T-helper 17 cell (primary cell): ENCODE measurements at regions not wholly inside any gene's neighbourhood (a gene's known extent, or its start where the extent isn't known, plus 50 kb on each side); places are given as distances from the start of the nearest gene placed in this dataset.
"Not testable (repeated sequence)": the region's sequence is repeated elsewhere in the genome, so short reads cannot be mapped to it uniquely, and the experiment has no call there.

Experiments
- ATAC-seq: fragments of 150-1000 bp; cut with Tn5 transposase; 2 replicates; pipeline ENCODE4 v1.10.0; 2021; ENCODE audit warnings: mild to moderate bottlenecking, moderate library complexity
- DNase-seq, 3 donors: peaks; one replicate each; pipeline versions ENCODE4 v3.0.0 to v3.0.0-alpha.2; 2020 to 2021
- H3K9me3 ChIP-seq: one replicate; pipeline ENCODE4 v1.7.0; 2013; ENCODE audit warnings: low read length, mild to moderate bottlenecking; ENCODE audit not compliant: control insufficient read depth, poor library complexity, severe bottlenecking
- H3K27ac Mint-ChIP-seq: one replicate; pipeline ENCODE4 v1.8.0; 2022; ENCODE audit warnings: mild to moderate bottlenecking, moderate library complexity, mixed read lengths
- H3K27me3 Mint-ChIP-seq: one replicate; pipeline ENCODE4 v1.8.0; 2022; ENCODE audit warnings: mixed read lengths
- H3K36me3 Mint-ChIP-seq: one replicate; pipeline ENCODE4 v1.8.0; 2022; ENCODE audit warnings: low read depth, mixed read lengths
- H3K4me1 Mint-ChIP-seq: one replicate; pipeline ENCODE4 v1.8.0; 2022; ENCODE audit warnings: mild to moderate bottlenecking, mixed read lengths
- H3K4me3 Mint-ChIP-seq: one replicate; pipeline ENCODE4 v1.8.0; 2022; ENCODE audit warnings: mild to moderate bottlenecking, moderate library complexity, mixed read lengths

GRCh38 chr4:124990398-124990797 is 277.9 kb upstream of the ANKRD50 start:
- H3K27me3 Mint-ChIP-seq: no peaks in the 10 kb centered on the region
- H3K4me3 Mint-ChIP-seq: no peak overlapping the region
- no peak overlapping the region for H3K27ac Mint-ChIP-seq
- H3K4me1 Mint-ChIP-seq: no peaks in the 10 kb centered on the region
- no peaks in the 10 kb centered on the region for H3K36me3 Mint-ChIP-seq
- DNase-seq (no peak), ATAC-seq (no peak)
- no peaks in the 10 kb centered on the region for H3K9me3 ChIP-seq

- no peaks in the 10 kb centered on the region for H3K9me3 ChIP-seq
- Mint-ChIP-seq H3K4me1 (no peaks in the 10 kb centered on the region), H3K27me3 (no peaks in the 10 kb centered on the region), H3K4me3 (no peak overlapping the region), H3K27ac (no peak overlapping the region), H3K36me3 (no peaks in the 10 kb centered on the region)
- ATAC-seq: no peak
- no peak for DNase-seq
Observed at GRCh38 chr4:124980276-124980752, 267.8 kb upstream of the ANKRD50 start.

- not testable (repeated sequence) for H3K27ac Mint-ChIP-seq, H3K27me3 Mint-ChIP-seq, H3K4me1 Mint-ChIP-seq, DNase-seq, H3K9me3 ChIP-seq, ATAC-seq, H3K36me3 Mint-ChIP-seq, H3K4me3 Mint-ChIP-seq
Observed at GRCh38 chr4:124978536-124978935, 266.0 kb upstream of the ANKRD50 start.

- no peak overlapping the region for H3K4me3 Mint-ChIP-seq
- H3K36me3 Mint-ChIP-seq: no peaks in the 10 kb centered on the region
- no peaks in the 10 kb centered on the region for H3K9me3 ChIP-seq
- no peak for ATAC-seq
- no peak for DNase-seq
- no peak overlapping the region for H3K27ac Mint-ChIP-seq
- no peaks in the 10 kb centered on the region for H3K4me1 Mint-ChIP-seq
- no peaks in the 10 kb centered on the region for H3K27me3 Mint-ChIP-seq
Observed at GRCh38 chr4:124977045-124977444, 264.5 kb upstream of the ANKRD50 start.

GRCh38 chr4:124974152-124974551 is 261.6 kb upstream of the ANKRD50 start:
- no peaks in the 10 kb centered on the region for H3K27me3 Mint-ChIP-seq
- no peak for ATAC-seq
- no peak for DNase-seq
- H3K36me3 Mint-ChIP-seq: no peaks in the 10 kb centered on the region
- H3K27ac Mint-ChIP-seq: no peak overlapping the region
- no peak overlapping the region for H3K4me3 Mint-ChIP-seq
- H3K9me3 ChIP-seq: no peaks in the 10 kb centered on the region
- no peaks in the 10 kb centered on the region for H3K4me1 Mint-ChIP-seq

- Mint-ChIP-seq H3K36me3 (no peaks in the 10 kb centered on the region), H3K27me3 (no peaks in the 10 kb centered on the region), H3K4me1 (no peaks in the 10 kb centered on the region), H3K27ac (no peak overlapping the region), H3K4me3 (no peak overlapping the region)
- H3K9me3 ChIP-seq: no peaks in the 10 kb centered on the region
- no peak for DNase-seq
- no peak for ATAC-seq
Observed at GRCh38 chr4:124973716-124974115, 261.2 kb upstream of the ANKRD50 start.

- ATAC-seq (no peak), DNase-seq (no peak)
- H3K27me3 Mint-ChIP-seq: no peaks in the 10 kb centered on the region
- no peak overlapping the region for H3K27ac Mint-ChIP-seq
- H3K9me3 ChIP-seq: no peaks in the 10 kb centered on the region
- no peak overlapping the region for H3K4me3 Mint-ChIP-seq
- no peaks in the 10 kb centered on the region for H3K36me3 Mint-ChIP-seq
- H3K4me1 Mint-ChIP-seq: no peaks in the 10 kb centered on the region
Observed at GRCh38 chr4:124970011-124970410, 257.5 kb upstream of the ANKRD50 start.

- Mint-ChIP-seq H3K36me3 (no peaks in the 10 kb centered on the region), H3K27ac (no peak overlapping the region), H3K4me1 (no peaks in the 10 kb centered on the region), H3K27me3 (no peaks in the 10 kb centered on the region), H3K4me3 (no peak overlapping the region)
- ATAC-seq (no peak), DNase-seq (no peak)
- no peaks in the 10 kb centered on the region for H3K9me3 ChIP-seq
Observed at GRCh38 chr4:124965497-124965891, 253.0 kb upstream of the ANKRD50 start.

- Mint-ChIP-seq H3K4me1 (no peaks in the 10 kb centered on the region), H3K4me3 (no peak overlapping the region), H3K27ac (no peak overlapping the region), H3K36me3 (no peaks in the 10 kb centered on the region), H3K27me3 (no peaks in the 10 kb centered on the region)
- DNase-seq: no peak
- ATAC-seq: no peak
- H3K9me3 ChIP-seq: no peaks in the 10 kb centered on the region
Observed at GRCh38 chr4:124964852-124965496, 252.4 kb upstream of the ANKRD50 start.

GRCh38 chr4:124964251-124964650 is 251.7 kb upstream of the ANKRD50 start:
- H3K4me1 Mint-ChIP-seq: no peaks in the 10 kb centered on the region
- no peak for DNase-seq
- no peaks in the 10 kb centered on the region for H3K36me3 Mint-ChIP-seq
- no peaks in the 10 kb centered on the region for H3K9me3 ChIP-seq
- H3K27ac Mint-ChIP-seq: no peak overlapping the region
- ATAC-seq: no peak
- H3K4me3 Mint-ChIP-seq: no peak overlapping the region
- no peaks in the 10 kb centered on the region for H3K27me3 Mint-ChIP-seq

GRCh38 chr4:124961138-124961750 is 248.7 kb upstream of the ANKRD50 start:
- DNase-seq (no peak), ATAC-seq (no peak)
- Mint-ChIP-seq H3K4me1 (no peaks in the 10 kb centered on the region), H3K4me3 (no peak overlapping the region), H3K27ac (no peak overlapping the region), H3K27me3 (no peaks in the 10 kb centered on the region), H3K36me3 (no peaks in the 10 kb centered on the region)
- H3K9me3 ChIP-seq: no peaks in the 10 kb centered on the region

GRCh38 chr4:124958847-124959246 is 246.3 kb upstream of the ANKRD50 start:
- DNase-seq: no peak
- Mint-ChIP-seq H3K36me3 (no peaks in the 10 kb centered on the region), H3K27ac (no peak overlapping the region), H3K4me3 (no peak overlapping the region), H3K4me1 (no peaks in the 10 kb centered on the region), H3K27me3 (no peaks in the 10 kb centered on the region)
- no peak for ATAC-seq
- no peaks in the 10 kb centered on the region for H3K9me3 ChIP-seq

- no peak overlapping the region for H3K27ac Mint-ChIP-seq
- DNase-seq: no peak
- H3K27me3 Mint-ChIP-seq: no peaks in the 10 kb centered on the region
- H3K9me3 ChIP-seq: no peaks in the 10 kb centered on the region
- H3K4me1 Mint-ChIP-seq: no peaks in the 10 kb centered on the region
- ATAC-seq: no peak
- H3K4me3 Mint-ChIP-seq: no peak overlapping the region
- no peaks in the 10 kb centered on the region for H3K36me3 Mint-ChIP-seq
Observed at GRCh38 chr4:124955476-124955875, 242.9 kb upstream of the ANKRD50 start.

GRCh38 chr4:124954046-124954445 is 241.5 kb upstream of the ANKRD50 start:
- no peak for ATAC-seq
- no peak for DNase-seq
- no peaks in the 10 kb centered on the region for H3K36me3 Mint-ChIP-seq
- no peaks in the 10 kb centered on the region for H3K4me1 Mint-ChIP-seq
- H3K4me3 Mint-ChIP-seq: no peak overlapping the region
- H3K9me3 ChIP-seq: no peaks in the 10 kb centered on the region
- H3K27ac Mint-ChIP-seq: no peak overlapping the region
- H3K27me3 Mint-ChIP-seq: no peaks in the 10 kb centered on the region
